ENCODE measurements at regions not wholly inside any gene's neighbourhood (a gene's known extent, or its start where the extent isn't known, plus 50 kb on each side); places are given as distances from the start of the nearest gene placed in this dataset.
A peak's percentile ranks its signal among the peaks of the same experiment; 100 is the strongest.

DNA sequence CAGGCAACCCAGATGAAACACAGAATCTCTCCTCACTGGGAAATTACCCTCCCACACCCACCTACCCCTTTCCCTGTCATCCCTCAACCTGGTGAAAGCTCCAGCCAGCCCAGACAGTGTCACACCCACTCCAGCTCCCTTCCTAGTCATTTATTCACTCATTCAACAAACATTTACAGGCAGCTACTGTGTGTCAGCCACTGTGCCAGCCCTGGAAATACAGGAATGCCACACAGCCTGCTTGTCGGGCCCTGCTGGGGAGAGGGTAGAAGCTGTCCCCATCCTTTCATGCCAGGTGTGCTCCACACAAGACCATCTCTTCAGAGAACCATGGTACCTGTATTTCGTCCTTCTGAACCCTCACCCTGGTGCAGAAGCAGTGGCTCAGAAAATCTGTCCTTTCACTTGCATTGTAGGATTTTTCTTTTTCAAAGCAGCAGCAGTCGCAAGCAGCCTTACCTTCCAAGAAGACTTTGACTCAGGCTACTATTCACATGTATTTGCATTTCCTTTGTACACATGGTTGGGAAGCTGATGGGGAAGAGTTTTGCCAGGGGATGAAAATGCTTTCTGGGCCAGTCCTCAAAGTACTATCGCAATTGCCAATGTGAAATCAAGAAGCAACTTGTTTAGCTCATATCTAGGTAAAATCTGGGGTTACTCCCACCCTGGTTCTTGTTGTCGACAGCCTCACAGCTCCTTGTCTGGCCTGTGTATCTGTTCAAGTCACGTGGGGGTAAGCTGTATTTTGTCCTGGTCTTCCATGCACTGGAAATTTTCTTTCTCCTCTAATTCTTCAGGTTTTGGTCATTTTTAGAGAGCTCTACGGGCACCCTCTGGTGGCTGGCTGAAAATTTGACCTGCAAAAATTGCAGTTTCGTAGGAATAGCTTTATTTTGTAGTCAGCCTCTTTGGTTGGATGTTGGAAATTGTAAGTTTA is 147.4 kb upstream of the EGLN3 start (continued):
- TF ChIP-seq, protein P1, sequence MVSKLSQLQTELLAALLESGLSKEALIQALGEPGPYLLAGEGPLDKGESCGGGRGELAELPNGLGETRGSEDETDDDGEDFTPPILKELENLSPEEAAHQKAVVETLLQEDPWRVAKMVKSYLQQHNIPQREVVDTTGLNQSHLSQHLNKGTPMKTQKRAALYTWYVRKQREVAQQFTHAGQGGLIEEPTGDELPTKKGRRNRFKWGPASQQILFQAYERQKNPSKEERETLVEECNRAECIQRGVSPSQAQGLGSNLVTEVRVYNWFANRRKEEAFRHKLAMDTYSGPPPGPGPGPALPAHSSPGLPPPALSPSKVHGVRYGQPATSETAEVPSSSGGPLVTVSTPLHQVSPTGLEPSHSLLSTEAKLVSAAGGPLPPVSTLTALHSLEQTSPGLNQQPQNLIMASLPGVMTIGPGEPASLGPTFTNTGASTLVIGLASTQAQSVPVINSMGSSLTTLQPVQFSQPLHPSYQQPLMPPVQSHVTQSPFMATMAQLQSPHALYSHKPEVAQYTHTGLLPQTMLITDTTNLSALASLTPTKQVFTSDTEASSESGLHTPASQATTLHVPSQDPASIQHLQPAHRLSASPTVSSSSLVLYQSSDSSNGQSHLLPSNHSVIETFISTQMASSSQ (IDR thresholded peaks at IDR 0.05; ENCODE audit: low read depth), result no peak
- TF ChIP-seq, protein P1 (CRISPR knock-in tag; IDR thresholded peaks at IDR 0.05; ENCODE audit: borderline replicate concordance), result no peak
- TF ChIP-seq NFKBIZ (CRISPR knock-in tag; IDR thresholded peaks at IDR 0.05) (no peak), NFYB (CRISPR knock-in tag; IDR thresholded peaks at IDR 0.05) (no peak), SKI (IDR thresholded peaks at IDR 0.05; ENCODE audit: partially characterized antibody) (no peak), CREM (IDR thresholded peaks at IDR 0.05) (no peak), CREM (CRISPR knock-in tag; IDR thresholded peaks at IDR 0.05) (no peak), NAIF1 (CRISPR knock-in tag; IDR thresholded peaks at IDR 0.05; ENCODE audit: borderline replicate concordance) (no peak), KLF13 (CRISPR knock-in tag; IDR thresholded peaks at IDR 0.05) (no peak), ZMYM3 (CRISPR knock-in tag; IDR thresholded peaks at IDR 0.05) (0 out of 2 replicates have a peak, but pooled peaks have one; percentile 10), ZNF644 (CRISPR knock-in tag; IDR thresholded peaks at IDR 0.05; ENCODE audit: low read depth) (no peak), DPF2 (CRISPR knock-in tag; IDR thresholded peaks at IDR 0.05; ENCODE audit: borderline replicate concordance, low read depth) (no peak), TCF12 (IDR thresholded peaks at IDR 0.05) (no peak), TCF12 (CRISPR knock-in tag; IDR thresholded peaks at IDR 0.05) (no peak), MTF1 (CRISPR knock-in tag; IDR thresholded peaks at IDR 0.05) (no peak)
- TF ChIP-seq, protein P2, sequence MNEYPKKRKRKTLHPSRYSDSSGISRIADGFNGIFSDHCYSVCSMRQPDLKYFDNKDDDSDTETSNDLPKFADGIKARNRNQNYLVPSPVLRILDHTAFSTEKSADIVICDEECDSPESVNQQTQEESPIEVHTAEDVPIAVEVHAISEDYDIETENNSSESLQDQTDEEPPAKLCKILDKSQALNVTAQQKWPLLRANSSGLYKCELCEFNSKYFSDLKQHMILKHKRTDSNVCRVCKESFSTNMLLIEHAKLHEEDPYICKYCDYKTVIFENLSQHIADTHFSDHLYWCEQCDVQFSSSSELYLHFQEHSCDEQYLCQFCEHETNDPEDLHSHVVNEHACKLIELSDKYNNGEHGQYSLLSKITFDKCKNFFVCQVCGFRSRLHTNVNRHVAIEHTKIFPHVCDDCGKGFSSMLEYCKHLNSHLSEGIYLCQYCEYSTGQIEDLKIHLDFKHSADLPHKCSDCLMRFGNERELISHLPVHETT (CRISPR knock-in tag; conservative IDR thresholded peaks at IDR 0.05), result no peak; the same call in 1 of the 2 replicates
- TF ChIP-seq, protein P3, sequence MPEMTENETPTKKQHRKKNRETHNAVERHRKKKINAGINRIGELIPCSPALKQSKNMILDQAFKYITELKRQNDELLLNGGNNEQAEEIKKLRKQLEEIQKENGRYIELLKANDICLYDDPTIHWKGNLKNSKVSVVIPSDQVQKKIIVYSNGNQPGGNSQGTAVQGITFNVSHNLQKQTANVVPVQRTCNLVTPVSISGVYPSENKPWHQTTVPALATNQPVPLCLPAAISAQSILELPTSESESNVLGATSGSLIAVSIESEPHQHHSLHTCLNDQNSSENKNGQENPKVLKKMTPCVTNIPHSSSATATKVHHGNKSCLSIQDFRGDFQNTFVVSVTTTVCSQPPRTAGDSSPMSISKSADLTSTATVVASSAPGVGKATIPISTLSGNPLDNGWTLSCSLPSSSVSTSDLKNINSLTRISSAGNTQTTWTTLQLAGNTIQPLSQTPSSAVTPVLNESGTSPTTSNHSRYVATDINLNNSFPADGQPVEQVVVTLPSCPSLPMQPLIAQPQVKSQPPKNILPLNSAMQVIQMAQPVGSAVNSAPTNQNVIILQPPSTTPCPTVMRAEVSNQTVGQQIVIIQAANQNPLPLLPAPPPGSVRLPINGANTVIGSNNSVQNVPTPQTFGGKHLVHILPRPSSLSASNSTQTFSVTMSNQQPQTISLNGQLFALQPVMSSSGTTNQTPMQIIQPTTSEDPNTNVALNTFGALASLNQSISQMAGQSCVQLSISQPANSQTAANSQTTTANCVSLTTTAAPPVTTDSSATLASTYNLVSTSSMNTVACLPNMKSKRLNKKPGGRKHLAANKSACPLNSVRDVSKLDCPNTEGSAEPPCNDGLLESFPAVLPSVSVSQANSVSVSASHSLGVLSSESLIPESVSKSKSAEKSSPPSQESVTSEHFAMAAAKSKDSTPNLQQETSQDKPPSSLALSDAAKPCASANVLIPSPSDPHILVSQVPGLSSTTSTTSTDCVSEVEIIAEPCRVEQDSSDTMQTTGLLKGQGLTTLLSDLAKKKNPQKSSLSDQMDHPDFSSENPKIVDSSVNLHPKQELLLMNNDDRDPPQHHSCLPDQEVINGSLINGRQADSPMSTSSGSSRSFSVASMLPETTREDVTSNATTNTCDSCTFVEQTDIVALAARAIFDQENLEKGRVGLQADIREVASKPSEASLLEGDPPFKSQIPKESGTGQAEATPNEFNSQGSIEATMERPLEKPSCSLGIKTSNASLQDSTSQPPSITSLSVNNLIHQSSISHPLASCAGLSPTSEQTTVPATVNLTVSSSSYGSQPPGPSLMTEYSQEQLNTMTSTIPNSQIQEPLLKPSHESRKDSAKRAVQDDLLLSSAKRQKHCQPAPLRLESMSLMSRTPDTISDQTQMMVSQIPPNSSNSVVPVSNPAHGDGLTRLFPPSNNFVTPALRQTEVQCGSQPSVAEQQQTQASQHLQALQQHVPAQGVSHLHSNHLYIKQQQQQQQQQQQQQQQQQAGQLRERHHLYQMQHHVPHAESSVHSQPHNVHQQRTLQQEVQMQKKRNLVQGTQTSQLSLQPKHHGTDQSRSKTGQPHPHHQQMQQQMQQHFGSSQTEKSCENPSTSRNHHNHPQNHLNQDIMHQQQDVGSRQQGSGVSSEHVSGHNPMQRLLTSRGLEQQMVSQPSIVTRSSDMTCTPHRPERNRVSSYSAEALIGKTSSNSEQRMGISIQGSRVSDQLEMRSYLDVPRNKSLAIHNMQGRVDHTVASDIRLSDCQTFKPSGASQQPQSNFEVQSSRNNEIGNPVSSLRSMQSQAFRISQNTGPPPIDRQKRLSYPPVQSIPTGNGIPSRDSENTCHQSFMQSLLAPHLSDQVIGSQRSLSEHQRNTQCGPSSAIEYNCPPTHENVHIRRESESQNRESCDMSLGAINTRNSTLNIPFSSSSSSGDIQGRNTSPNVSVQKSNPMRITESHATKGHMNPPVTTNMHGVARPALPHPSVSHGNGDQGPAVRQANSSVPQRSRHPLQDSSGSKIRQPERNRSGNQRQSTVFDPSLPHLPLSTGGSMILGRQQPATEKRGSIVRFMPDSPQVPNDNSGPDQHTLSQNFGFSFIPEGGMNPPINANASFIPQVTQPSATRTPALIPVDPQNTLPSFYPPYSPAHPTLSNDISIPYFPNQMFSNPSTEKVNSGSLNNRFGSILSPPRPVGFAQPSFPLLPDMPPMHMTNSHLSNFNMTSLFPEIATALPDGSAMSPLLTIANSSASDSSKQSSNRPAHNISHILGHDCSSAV (CRISPR knock-in tag; IDR thresholded peaks at IDR 0.05; ENCODE audit: borderline replicate concordance), result no peak

All from HepG2 (cell line).